Limb (tissue), 2 donors: ENCODE measurements at regions not wholly inside any gene's neighbourhood (a gene's known extent, or its start where the extent isn't known, plus 50 kb on each side); places are given as distances from the start of the nearest gene placed in this dataset.

Experiments used
- DNase-seq, 2 donors: peaks; one replicate each; pipeline ENCODE4 v3.0.0-alpha.2; 2016; ENCODE audit errors: extremely low spot score in 2 of 2

- DNase-seq: no peak
These were observed 521.0 kb upstream of the SEMA6A start for GRCh38 chr5:117095346-117096332.

DNA sequence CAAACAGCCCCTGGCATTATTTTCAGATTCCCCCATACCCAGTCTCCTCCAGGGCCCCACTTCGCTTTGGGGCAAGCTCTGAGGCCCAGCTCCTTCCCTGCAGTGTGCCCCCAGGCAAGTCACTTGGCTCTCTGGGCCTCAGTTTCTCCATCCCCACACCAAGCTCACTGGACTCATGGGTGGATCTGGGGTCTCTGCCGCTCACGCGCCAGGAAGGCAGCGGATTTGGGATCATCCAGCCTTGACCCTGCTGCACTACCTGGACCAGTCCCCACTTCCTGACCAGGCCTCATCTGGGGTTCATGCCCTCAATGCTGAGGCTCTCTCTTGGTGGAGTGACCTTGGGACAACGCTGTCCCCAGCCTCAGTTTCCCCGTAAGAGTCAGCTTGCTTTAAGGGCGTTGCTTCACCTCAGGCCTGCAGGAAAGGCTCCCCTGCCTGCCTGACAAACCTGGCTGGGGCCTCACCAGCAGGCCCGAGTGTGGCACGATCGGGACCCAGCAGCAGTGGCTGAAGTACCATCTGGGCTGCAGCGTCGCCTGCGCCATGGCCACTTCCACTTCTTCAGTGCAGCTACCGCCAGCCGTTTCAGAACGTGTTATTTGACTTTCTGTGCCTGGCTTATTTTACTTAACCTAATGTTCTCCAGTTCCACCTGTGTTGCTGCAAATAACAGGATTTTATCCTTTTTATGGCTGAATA is 519.6 kb upstream of the SEMA6A start:
- no peak for DNase-seq

- no peak for DNase-seq
These were observed 519.0 kb upstream of the SEMA6A start for GRCh38 chr5:117093653-117094052.

GRCh38 chr5:117089001-117089400 is 514.4 kb upstream of the SEMA6A start:
- no peak for DNase-seq

GRCh38 chr5:117088176-117088575 is 513.6 kb upstream of the SEMA6A start:
- no peak for DNase-seq

GRCh38 chr5:117084067-117084466 is 509.4 kb upstream of the SEMA6A start:
- DNase-seq: no peak

GRCh38 chr5:117082977-117083376 is 508.4 kb upstream of the SEMA6A start:
- DNase-seq: no peak

DNA sequence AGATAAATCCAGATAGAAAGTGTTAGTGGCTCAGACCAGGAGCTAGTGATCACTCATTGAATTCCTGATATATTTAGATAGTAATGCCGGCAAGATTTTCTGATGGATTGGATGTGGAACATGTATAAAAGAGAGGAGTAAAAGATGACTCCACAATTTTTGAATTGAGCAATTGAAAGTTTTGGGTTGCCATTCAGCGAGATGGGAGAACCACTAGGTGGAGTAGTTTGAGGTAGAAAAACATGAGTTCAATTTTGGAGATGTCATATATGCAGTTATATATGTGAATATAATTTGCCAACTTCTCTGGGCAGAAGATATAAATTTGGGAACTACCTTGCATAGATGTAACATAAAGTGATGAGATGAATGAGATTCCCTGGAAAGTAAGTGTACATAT is 502.5 kb upstream of the SEMA6A start:
- no peak for DNase-seq

- no peak for DNase-seq
These were observed 497.8 kb upstream of the SEMA6A start for GRCh38 chr5:117072439-117072838.

- DNase-seq: no peak
These were observed 491.2 kb upstream of the SEMA6A start for GRCh38 chr5:117065800-117066199.

- no peak for DNase-seq
These were observed 490.5 kb upstream of the SEMA6A start for GRCh38 chr5:117065161-117065560.

- DNase-seq: no peak
These were observed 485.5 kb upstream of the SEMA6A start for GRCh38 chr5:117060099-117060498.

GRCh38 chr5:117058740-117059139 is 484.1 kb upstream of the SEMA6A start:
- no peak for DNase-seq

- no peak for DNase-seq
These were observed 480.9 kb upstream of the SEMA6A start for GRCh38 chr5:117055517-117055916.

GRCh38 chr5:117054911-117055310 is 480.3 kb upstream of the SEMA6A start:
- peak in 1 of 2 donors; percentile 34 for DNase-seq

- no peak for DNase-seq
These were observed 479.5 kb upstream of the SEMA6A start for GRCh38 chr5:117054141-117054540.

DNA sequence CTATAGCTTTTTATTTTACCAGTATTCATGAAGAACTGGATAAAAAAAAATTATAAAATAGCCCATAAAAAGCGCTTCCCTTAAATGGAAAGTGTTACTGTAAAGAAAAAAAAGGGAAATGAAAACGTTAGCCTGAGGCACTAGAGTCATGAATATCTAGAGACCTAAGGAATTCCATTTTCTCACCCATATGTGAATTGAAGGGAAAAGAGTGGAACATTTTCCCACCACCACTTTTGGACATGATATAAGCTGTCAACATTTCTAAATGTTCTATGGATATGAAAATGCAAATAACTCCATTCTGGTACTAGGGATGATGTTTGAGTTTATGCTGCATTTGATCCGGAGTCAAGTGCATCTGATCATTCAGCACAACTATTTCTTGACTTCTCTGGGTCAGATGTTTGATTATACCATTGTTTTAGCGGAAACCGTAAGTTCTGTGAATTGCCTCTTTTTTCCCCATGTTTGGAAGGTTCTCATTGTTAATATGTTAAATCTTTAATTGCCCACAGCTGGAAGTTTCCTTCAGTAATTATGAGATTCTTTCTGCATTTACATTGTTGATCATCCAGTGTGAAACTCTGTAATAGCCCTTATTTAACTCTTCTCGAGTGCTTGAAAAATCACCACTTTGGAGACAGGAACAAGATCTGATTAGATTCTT is 467.4 kb upstream of the SEMA6A start:
- DNase-seq: no peak

DNA sequence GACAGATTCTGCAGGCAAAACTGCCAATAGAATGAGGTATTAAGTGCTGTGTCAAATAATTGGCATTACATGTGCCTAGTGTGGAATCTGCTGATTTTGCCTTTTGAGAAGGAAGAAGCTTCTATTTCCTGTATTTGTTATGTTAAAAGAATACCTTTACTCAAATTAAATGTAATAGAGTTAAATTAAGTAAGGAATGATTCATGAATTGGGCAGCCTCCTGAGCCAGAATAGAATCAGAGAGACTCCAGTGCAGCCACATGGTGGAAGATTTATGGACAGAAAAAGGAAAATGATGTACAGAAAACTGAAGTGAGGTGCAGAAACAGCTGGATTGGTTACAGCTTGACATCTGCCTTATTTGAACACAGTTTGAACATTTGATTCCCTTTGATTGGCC is 464.4 kb upstream of the SEMA6A start:
- no peak for DNase-seq

DNA sequence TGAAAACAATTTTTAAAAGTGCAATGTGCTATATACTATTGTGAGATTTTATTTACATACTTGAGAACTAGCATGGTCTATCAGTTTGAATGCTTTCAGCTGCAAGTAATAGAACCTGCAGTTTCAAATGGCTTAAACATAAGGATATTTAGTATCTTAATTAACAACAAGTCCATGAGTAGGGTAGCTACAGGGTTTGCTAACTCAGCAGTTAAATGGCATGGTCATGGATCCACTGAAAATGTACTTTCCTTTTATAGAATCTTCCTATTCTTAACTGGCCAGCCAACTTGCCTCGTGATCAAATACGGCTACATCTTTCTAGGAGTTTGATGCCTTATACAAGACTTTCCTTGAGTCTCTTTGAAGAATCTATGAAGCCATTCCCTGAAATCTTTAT is 452.8 kb upstream of the SEMA6A start:
- DNase-seq: no peak

DNA sequence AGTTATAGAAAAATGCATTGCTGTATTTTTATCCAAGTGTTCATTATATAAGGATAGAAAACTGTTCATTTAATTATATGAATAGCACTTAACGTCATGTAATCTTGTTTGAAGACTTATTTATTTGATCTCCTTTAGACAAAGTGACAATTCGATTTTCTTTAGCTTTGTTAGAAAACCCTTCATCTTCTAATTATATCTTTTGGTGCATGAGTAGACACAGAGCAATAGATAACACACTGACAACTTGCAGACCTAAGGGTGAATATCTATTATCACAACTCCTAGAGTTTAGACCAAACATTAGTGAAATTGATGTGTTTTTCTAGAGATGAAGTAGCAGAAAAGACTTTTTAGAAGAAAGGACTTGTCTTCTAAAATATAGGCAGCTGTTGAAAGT is 446.4 kb upstream of the SEMA6A start:
- DNase-seq: no peak

DNA sequence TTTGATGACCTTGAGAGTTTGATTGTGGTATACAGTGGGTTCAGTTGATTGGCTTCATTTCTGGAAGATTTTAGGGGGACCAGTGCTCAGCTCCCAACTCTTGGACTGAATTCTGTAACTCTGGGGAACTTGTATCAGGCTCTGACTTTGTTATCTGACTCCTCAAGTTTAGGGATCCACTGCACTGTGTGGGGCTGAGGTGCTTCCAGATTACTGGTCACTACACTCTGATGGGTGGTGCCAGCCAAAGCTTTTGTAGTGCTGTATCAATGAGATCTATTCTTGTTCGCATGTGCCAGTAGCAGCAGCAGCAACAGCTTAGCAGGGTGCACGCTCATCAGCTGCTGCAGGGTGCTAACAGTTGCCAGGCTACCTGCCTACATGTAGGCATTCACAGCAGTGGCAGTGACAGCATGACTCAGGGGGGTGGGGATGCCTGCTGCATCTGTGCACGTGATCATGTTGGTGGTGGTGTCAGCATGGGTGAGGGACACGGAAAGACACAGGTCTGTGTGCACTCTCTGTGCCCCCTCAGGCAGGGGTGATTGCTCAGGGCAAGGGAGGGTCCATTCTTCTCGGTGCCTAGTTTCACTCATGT is 438.8 kb upstream of the SEMA6A start:
- no peak for DNase-seq

DNA sequence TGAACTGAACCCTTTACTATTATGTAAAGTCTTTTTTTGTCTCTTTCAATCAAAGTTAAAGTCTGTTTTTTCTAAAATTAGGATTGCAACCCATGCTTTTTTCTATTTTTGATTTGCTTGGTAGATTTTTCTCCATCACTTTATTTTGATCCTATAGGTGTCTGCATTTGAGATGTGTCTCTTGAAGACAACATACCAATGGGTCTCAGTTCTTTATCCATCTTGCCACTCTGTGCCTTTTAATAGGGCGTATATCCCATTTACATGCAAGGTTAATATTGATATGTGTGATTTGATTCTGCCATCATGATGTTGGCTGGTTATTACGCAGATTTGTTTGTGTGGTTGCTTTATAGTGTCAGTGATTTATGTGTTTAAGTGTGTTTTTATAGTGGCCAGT is 436.0 kb upstream of the SEMA6A start:
- no peak for DNase-seq
